Activated gamma-delta T cell (primary cell): ENCODE measurements at regions not wholly inside any gene's neighbourhood (a gene's known extent, or its start where the extent isn't known, plus 50 kb on each side); places are given as distances from the start of the nearest gene placed in this dataset.

Experiments used
- DNase-seq: peaks from one replicate; lab custom pipeline; 2025; lab: John Stamatoyannopoulos, UW

DNA sequence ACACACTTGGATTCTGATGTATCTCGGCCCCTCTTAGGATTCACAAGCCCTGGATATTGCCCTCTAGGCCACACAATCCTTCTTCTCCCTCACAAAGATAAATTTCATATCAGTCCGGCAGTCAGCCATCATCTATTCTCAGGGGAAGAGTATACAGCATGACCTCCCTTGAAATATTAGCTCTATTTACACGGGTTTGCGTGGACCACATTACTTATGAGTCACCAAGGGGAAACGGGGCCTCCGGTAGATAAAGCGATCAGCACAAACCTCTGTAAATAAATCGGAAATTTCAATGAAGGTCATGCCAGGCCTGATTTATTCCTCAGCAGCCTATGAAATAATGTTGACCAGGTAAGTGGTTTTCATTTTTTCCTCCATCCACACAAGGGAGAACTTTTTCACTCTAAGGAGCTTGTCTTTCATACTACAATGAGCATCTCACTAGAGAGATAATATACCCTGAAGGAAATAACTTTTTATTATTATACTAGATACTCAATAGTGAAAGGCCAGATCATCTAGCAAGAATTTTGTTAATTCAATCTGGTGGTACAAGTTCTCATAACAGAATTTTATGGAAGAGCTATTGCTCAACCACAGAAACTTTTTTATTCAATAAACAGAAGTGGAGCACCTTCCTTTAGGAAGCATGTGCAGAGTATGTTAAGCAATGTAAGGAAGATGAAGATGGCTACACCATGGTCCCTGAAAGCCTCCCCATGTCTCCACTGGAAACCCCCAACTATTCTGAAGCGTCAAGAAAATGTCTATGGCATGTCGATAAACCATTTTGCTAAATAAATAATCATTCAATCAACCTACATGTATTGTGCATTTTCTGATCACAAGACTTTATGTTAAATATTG is 125.2 kb upstream of the PIK3C3 start:
- DNase-seq = no peak

DNA sequence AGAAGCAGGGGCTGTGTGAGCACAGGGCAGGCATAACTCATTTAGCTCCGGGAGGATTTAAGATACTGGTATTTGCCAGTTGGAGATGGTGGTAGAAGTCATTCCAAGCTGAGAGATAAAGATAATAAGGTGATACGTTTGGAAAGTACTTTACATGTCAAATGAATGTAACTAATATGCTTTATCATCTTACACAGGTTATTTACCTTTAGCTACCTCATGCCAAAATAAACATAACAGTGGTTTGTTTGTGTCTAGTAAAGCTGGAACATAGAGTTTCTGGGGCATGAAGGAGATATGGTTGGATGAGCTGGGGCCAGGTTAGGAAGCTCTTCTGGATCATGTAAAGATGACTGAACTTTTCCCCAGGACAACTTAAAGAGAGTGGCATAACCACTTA is 126.9 kb upstream of the PIK3C3 start:
- no peak for DNase-seq

DNA sequence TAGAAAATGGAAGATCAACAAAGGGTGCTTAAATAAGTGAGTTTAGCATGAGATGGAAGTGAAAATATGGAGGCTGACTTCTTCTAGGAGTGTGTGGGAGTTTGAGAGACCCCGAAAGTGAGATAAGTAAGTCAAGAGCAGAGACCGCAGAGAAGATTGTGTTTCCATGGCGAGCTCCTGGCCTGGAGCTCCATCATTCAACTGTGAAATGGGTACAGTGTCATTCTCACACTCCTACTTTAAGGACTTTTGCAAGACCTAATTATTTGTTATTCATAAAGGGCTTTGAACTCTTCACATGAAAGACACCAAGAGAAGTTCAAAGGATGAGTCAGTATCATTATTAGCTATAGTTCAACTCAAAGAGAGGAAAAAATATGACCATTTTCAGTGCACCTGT is 134.2 kb upstream of the PIK3C3 start:
- DNase-seq = no peak

DNA sequence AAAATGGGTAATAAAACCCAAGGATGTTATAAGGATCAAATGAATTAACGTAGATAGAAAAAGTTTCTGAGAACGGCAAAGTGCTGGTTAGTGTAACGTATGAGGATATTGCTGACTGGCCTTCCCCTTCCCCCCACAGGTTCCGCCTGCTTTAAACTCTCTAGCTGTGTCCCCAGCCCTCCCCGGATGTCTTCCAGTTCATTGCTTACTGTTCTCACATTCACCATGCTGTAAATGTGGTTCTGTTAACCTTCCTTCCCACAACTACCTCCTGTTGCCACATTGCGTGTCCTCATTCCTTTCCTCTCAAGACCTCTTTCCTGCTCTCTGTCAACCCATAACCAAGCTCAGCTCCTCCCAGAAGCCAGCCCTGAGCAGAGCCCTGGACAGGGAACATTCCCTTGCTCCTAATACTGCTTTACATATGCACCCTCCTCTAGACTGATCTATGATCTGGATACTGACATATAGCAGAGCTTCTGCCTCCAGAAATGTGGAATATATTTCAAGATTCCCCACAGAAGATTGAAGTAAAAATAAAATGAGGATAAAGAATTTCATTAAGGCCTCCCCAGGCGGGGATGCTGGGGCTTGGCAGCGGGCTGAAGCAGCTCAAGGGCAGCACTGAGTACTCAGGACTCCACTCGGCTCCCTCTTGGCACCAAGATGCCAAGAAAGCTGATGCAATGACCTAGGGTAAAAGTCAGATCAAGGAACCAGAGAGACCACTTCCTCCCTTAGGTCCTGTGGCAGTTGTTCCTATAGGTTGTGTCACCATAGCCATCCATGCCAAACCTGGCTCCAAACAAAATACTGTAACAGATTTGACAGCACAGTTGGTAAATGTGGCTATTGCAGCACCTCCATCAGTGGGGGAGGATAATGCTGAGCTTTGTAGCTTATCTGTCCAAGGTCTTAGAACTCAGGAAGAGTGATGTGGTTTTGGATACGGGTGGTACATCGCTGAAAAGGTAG is 136.4 kb upstream of the PIK3C3 start:
- no peak for DNase-seq

DNA sequence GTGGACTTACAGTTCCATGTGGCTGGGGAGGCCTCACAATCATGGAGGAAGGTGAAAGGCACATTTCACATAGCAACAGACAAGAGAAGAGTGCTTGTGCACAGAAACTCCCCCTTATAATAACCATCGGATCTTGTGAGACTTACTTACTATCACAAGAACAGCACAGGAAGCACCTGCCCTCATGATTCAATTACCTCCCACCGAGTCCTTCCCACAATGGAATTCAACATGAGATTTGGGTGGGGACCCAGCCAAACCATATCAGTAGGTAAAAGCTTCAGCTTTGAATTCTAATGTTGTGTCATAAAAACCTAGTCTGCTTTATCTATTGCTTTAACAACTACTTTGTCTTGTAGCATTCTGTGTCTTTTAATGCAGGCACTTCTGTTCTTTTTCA is 140.4 kb upstream of the PIK3C3 start:
- no peak for DNase-seq

DNA sequence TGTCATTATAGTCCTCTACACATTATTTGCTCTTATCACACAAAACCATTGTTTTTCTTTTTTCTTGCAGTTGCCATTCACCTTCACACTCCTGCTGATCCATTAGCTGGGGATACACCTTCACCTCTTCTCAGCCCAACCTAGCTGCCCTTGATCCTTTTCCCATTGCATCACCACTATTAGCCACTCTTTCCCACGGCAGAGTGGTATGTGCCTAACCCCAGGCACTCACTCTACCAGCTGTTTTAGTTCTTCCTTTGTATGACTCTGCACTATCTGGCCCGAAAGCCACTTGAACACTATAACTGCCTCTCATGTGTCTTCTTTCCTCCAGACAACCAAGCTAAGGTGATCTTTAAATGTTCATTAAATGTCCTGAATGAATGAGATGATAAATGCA is 145.4 kb upstream of the PIK3C3 start:
- no peak for DNase-seq

DNA sequence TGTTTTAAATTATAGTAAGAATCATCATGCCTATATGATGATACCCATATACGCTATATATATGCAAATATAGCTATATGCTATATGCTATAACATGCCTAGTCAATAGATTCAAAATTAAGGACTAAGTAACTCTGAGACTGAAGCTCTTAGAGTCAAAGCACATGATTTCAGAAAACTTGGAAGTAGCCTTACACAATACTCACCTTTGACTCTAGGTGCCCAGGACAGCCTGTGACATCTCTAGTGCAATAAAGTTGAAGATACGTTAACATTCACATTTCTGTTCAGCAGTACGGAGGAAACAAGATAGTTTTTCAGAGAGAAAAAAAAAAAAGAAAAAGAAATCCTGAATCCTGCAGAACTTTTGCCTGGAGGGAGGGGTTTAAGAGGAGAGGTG is 149.7 kb upstream of the PIK3C3 start:
- DNase-seq = no peak

DNA sequence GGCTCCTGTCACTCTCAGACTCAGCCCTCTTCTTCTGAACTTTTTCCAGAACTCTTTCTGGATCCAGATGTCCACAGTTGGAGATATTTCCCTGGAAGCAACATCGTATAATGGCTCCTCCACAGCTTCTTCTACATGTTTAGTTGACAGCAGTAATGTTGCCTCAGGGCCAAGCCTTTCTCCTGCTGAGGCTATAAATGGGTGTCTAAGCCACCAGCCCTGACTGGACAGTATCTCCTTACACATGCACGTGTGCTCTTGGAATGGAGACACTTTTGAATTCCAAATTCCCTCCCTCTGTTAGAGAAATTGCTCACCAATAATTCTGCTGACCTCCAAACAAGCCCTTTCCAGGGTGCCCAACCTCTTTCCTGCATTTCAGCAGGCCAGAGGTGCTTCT is 156.2 kb upstream of the PIK3C3 start:
- DNase-seq = no peak

DNA sequence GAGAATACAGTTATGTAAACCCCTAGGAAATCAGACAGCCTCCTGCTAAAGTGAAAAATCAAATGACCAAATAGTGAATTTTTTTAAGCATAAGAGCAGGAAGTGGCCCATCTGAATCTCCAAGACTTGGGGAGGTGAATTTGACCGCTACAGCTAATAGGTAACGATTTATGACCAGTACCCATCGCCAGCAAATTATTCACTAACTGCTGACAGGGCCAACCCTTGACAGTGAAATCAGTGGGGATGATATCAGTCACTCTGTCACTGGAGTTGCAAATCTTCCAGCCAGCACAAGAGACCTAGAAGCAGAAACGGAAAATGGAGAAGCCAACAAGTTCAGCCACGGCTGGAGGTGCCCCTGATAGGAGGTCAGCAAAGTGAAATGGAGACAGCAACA is 164.3 kb upstream of the PIK3C3 start:
- no peak for DNase-seq

DNA sequence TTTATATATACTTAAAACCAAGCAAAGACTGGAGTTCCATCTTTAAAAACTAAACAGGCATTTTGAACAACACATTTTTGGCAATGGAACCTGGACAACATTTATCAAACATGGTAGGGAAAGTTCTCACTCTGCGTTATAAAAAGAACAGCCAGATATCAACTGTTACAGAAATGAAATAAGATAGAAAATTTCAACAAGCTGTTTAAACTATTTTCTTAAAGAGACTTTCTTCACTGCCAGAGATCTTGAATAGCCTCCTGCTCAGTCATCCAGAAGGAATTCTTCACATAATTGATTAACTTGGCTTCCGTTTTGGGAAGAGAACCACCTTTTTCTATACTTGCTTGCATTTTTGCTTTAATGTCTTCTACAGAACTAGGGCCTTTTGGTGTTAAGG is 166.0 kb upstream of the PIK3C3 start:
- no peak for DNase-seq

DNA sequence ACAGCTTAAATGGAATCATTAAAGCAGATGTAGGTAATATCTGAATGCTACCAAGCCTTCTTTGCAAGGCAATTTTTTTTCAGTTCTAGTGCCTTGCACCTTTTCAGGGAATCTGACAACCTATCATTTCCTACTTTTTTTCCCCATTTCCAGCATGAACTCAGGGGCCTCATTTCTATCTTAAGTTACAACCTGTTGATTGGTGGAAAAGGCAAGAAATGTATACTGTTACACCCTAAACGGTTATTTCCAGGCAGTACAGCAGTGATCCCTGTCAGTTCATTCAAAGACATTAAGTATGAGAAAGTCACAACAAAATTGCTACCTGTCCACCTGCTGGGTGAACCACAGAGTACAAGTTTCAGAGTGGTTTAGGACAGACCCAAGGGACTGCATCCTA is 171.2 kb upstream of the PIK3C3 start:
- no peak for DNase-seq

DNA sequence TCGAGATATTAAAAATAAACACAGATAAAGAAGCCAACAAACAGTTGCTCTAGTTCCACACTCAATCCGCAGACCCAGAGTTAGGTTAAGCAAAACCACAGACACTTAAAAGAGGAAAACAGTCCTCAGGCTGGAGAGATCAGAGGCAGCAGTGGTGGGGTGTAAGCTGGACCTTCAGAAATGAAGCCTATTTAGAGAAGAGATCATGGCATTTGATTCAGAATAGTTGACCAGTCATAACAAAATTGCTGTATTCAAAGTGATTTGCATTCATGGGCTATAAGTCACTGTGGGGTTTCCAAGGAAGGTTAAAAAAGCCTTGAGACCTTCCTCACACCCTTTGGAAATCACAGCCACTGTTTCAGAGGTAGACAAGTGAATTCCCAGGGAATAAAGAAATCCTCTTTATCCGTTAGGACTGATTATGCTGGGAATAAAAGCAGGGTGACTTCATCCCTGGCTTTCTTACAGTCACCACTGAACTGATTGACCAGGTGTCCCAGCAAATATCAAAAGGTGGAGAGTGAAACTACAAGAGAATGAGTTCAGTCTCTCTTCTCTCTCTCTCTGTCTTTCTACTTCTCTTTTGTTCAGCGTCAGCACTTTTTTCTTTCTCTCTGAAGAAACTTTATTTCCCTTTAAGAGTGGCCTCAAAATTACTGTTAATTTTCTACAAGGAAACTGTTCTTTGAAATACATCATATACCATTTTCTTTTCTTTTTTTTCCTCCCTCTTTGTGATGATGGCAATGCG is 171.8 kb upstream of the PIK3C3 start:
- DNase-seq = no peak

DNA sequence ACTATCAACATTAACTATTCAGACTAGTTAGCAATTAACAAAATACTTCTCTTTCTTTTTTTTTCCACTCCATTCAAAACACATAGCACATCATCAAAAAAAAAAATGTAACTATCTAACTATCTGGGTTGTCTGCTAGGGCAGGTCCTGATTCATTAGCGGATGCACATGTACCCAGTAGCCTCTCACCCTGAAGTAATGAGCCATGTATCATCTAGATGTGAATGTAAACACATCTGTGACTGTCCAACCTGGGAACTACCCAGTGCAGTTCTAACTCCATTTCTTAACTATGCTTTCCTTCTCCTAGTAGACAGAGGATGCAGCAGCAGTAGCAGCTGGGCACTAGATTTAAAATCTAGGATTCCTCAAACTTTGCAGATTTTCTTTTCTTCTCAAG is 183.1 kb upstream of the PIK3C3 start:
- DNase-seq = no peak

DNA sequence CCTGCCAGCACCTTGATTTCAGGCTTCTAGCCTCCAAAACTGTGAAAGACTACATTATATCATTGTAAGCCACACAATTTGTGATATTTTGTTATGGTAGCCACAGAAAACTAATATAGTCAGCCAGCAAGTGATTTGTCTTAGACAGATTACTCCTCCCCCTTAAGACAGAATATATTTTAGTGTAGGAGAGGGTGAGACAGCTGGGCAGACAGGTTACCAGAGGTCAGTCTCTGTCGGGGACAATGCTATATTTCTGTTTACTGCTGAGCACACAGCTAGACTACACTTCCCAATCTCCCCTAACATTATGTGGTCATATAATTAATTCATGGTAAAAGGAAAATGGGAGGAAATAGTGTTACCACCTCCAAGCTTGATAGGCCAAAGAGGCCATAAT is 185.8 kb upstream of the PIK3C3 start:
- DNase-seq = no peak

DNA sequence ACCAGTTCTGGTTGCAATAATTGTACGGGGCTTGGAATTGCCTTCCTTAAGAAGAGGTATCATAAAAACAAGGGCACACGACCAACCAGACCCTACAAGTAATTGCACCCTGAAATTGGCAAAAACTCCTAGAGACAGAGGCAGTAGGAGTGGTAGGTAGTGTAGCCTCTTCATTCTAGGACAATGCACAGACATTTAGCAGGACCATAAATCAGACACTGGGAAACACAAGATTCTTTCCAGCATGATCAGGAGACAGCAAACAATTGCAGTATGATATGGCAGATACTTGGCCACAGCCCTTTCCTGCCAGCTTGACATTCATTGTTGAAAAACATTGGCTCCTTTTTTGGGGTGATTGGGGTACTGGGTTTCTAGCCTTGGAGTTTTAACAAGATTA is 186.6 kb upstream of the PIK3C3 start:
- no peak for DNase-seq

DNA sequence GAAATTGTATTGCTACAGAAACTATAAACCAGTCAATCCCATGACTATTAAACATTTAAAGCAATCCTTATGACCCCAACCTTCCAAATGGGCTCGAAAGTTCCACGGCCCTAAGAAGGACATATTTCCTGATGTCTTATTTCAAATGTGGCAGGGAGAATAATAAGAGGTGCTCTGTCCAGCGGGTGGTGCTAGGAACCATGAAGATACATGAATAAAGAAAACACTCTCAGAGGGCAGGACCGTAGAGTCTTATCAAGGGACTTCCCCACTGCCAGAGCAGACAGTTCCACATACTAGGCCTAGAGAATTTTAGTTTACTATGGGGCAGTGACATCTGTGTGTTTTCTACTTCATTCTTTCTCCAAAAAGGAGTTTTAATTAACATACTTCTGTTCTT is 187.1 kb upstream of the PIK3C3 start:
- DNase-seq = no peak

DNA sequence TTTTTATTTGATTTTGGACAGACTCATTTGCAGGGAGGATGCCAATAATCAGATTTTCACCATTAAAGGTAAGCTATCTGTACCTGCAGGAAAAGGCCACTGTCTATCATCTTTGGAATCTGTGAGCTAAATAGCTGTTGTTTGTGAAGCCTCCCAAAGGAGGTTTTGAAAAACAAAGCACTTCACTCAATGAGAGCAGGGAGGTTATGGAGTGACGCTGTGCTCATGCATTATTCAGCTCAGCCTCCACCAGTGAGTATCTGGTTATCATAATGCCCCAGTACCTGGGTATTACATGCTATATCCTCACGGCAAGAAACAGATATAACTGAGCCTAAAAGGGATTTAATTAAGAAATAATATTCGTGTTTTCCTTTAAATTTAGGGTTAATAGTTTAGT is 189.6 kb upstream of the PIK3C3 start:
- DNase-seq = no peak

DNA sequence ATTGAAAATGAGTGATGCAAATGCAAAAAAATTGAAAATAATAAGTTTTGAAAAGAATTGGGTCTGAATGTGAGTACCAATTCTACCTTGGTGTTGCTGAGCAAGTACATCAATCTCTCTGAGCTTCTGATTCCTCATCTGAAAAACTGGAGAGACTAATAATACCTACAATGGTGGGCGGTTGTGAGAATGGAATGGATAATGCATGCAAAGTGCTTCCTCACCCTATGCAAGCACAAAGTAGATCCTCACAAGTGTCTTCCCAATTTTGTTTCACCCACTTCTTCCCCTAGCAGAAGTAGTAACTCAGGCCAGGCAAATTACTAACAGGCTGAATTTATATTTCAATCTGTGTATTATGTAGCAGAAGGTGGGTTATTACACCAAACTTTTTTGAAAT is 191.7 kb upstream of the PIK3C3 start:
- DNase-seq = no peak

DNA sequence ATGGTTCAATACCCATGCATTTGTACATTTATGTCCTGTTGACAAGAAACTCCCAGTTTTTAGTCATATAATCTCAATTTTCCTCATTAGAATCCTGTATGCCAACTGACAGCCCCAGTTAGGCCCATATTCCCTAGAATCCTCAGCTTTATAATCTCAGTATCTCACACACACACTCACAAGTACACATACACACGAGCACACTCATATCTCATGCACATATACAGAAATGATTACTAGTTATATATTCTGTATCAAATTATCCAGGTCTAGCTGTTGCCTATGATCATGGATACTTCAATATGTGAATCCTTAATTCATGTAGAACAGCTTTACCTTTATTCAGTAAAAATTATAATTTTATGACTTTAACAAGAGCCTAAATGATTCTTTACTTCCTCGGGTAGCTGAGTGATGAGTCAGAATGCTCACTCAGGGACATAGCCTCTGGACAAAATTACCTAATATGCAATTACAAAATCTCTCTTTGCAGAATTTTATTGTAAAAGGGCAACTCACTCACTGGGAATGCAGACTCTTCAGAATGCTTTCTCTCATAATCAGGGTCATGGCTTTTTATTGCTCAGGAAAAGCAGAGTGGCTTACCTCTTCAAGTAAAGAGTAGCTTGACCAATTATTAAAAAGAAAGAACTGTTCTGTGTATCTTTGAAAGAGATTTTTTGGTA is 193.6 kb upstream of the PIK3C3 start:
- DNase-seq = no peak

DNA sequence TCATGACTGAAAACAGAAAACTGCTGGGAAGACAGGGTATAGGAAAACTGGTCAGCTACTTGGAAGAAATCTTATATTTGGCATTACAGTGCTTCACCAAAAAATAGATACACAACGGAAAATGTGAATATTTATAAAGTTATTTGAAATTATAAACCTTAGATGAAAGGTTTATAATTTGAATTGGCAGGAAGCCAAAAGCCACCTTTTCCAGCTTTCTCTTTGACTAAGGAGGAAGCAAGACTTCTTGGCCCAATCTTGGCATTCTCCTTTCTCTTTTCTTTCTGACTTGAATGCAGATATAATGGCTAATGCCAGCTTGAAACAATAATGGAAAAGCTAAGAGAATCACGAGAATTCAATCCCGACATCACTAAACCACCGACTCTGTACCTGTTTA is 196.5 kb upstream of the PIK3C3 start:
- DNase-seq = no peak

DNA sequence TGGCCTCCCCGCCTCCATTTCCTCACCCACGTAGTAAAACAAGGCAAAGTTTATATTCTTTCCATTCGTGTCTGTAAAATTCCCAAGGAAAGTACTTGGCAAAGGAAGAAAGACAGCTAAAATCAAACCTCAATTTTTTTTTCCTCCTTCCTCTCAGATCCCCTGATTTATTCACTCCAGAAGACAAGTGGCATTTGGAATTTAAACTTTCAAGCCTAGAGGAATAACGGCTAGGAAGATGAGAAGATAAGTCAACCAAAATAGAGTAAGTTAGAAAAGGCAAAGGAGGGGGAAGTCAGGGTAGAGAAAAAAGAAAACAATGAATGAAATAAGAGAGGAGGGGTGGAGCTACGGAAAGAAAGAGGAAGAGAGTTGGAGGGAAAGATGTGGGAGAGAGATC is 198.9 kb upstream of the PIK3C3 start:
- DNase-seq = no peak

DNA sequence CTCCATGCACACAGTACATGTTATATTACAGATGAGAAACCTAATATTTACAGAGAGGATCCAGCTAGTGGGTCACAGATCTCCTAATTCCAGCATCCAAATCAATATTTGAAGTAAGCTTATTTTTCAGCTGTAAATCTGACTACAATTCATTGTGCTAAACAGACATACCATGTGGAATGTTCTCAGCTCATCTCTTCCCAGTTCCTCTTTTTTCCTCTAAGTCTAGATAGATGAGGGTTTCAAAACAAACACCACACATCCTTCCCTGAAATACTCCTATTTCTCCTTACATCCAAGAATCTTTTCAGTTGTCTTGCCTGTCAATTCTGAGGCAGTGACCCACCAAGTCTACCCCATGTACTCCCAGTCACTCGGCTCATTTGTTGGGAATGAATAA is 200.7 kb upstream of the PIK3C3 start:
- no peak for DNase-seq
